Astrocyte of the cerebellum (primary cell): ENCODE measurements at regions not wholly inside any gene's neighbourhood (a gene's known extent, or its start where the extent isn't known, plus 50 kb on each side); places are given as distances from the start of the nearest gene placed in this dataset.

Experiments used
- DNase-seq: peaks from one replicate; pipeline ENCODE4 v3.0.0-alpha.2; 2011; ENCODE audit warnings: low read depth
- H3K4me3 ChIP-seq: 2 replicates; pipeline ENCODE4 v1.5.1; 2011; ENCODE audit warnings: mild to moderate bottlenecking, low read depth, low read length, moderate library complexity
- in situ Hi-C: cut with HindIII; loops from 2 replicates; pipeline ENCODE4 v1.10.0; 2017; ENCODE audit warnings: low sequenced_read_pairs
- TF ChIP-seq, protein P1 (sequence below): IDR thresholded peaks from 2 replicates; pipeline ENCODE4 v1.5.1; 2012; ENCODE audit warnings: low read length, low read depth, moderate library complexity, mild to moderate bottlenecking; ENCODE audit errors: missing control alignments

GRCh38 chr1:244964112-244964971 is 100.0 kb upstream of the HNRNPU start:
- no peak overlapping the region for H3K4me3 ChIP-seq
- TF ChIP-seq, protein P1, sequence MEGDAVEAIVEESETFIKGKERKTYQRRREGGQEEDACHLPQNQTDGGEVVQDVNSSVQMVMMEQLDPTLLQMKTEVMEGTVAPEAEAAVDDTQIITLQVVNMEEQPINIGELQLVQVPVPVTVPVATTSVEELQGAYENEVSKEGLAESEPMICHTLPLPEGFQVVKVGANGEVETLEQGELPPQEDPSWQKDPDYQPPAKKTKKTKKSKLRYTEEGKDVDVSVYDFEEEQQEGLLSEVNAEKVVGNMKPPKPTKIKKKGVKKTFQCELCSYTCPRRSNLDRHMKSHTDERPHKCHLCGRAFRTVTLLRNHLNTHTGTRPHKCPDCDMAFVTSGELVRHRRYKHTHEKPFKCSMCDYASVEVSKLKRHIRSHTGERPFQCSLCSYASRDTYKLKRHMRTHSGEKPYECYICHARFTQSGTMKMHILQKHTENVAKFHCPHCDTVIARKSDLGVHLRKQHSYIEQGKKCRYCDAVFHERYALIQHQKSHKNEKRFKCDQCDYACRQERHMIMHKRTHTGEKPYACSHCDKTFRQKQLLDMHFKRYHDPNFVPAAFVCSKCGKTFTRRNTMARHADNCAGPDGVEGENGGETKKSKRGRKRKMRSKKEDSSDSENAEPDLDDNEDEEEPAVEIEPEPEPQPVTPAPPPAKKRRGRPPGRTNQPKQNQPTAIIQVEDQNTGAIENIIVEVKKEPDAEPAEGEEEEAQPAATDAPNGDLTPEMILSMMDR: no peak
- in situ Hi-C loops: no loop called here
- peak; percentile 58 for DNase-seq

- in situ Hi-C loops: no loop called here
- TF ChIP-seq, protein P1: no peak
- H3K4me3 ChIP-seq: no peak overlapping the region
- DNase-seq: no peak
Measured at GRCh38 chr1:244963231-244963826, 99.0 kb upstream of the HNRNPU start.

GRCh38 chr1:244962130-244962529 is 97.8 kb upstream of the HNRNPU start:
- H3K4me3 ChIP-seq: no peak overlapping the region
- TF ChIP-seq, protein P1: no peak
- in situ Hi-C loops: no loop called here
- no peak for DNase-seq

GRCh38 chr1:244960904-244961303 is 96.6 kb upstream of the HNRNPU start:
- in situ Hi-C loops: no loop called here
- no peak overlapping the region for H3K4me3 ChIP-seq
- TF ChIP-seq, protein P1: no peak
- no peak for DNase-seq

GRCh38 chr1:244958593-244958992 is 94.2 kb upstream of the HNRNPU start:
- TF ChIP-seq, protein P1: no peak
- no peak for DNase-seq
- no peak overlapping the region for H3K4me3 ChIP-seq
- in situ Hi-C loops: no loop called here

GRCh38 chr1:244957525-244957924 is 93.2 kb upstream of the HNRNPU start:
- TF ChIP-seq, protein P1: no peak
- in situ Hi-C loops: no loop called here
- H3K4me3 ChIP-seq: no peak overlapping the region
- DNase-seq: no peak
